Endodermal cell (in vitro differentiated cells): ENCODE measurements at regions not wholly inside any gene's neighbourhood (a gene's known extent, or its start where the extent isn't known, plus 50 kb on each side); places are given as distances from the start of the nearest gene placed in this dataset.

Source experiments
- DNase-seq: peaks from one replicate; pipeline ENCODE4 v3.0.0-alpha.2; 2017
- H3K27ac ChIP-seq: 2 replicates; pipeline ENCODE4 v1.5.1; 2013; ENCODE audit warnings: mild to moderate bottlenecking, low read depth, low read length, moderate library complexity
- H3K27me3 ChIP-seq: 2 replicates; pipeline ENCODE4 v1.6.1; 2013; ENCODE audit warnings: mild to moderate bottlenecking, low read length, moderate library complexity; ENCODE audit not compliant: insufficient read depth, control insufficient read depth, poor library complexity, severe bottlenecking
- H3K36me3 ChIP-seq: 2 replicates; pipeline ENCODE4 v1.7.0; 2013; ENCODE audit warnings: mild to moderate bottlenecking, low read length, moderate library complexity; ENCODE audit not compliant: control insufficient read depth, insufficient read depth
- H3K4me1 ChIP-seq: one replicate; pipeline ENCODE4 v1.7.0; 2013; ENCODE audit warnings: low read length; ENCODE audit not compliant: control insufficient read depth, insufficient read depth
- H3K4me3 ChIP-seq: 2 replicates; pipeline ENCODE4 v1.5.1; 2013; ENCODE audit warnings: mild to moderate bottlenecking, low read length, moderate library complexity
- H3K9ac ChIP-seq: 2 replicates; pipeline ENCODE4 v1.6.1; 2013; ENCODE audit warnings: mild to moderate bottlenecking, low read length, moderate library complexity; ENCODE audit not compliant: poor library complexity, severe bottlenecking; ENCODE audit errors: extremely low read depth
- H3K9me3 ChIP-seq: 2 replicates; pipeline ENCODE4 v1.6.1; 2013; ENCODE audit warnings: mild to moderate bottlenecking, low read length, moderate library complexity; ENCODE audit not compliant: control insufficient read depth
- H3K27ac Mint-ChIP-seq: 2 replicates; pipeline ENCODE4 v1.8.0; 2020; ENCODE audit warnings: mixed read lengths
- H3K27me3 Mint-ChIP-seq: 2 replicates; pipeline ENCODE4 v1.8.0; 2021; ENCODE audit warnings: mild to moderate bottlenecking, mixed read lengths; ENCODE audit not compliant: insufficient read depth
- H3K36me3 Mint-ChIP-seq: 2 replicates; pipeline ENCODE4 v1.8.0; 2020; ENCODE audit warnings: low read depth, mixed read lengths
- H3K4me1 Mint-ChIP-seq: 2 replicates; pipeline ENCODE4 v1.8.0; 2020; ENCODE audit warnings: mixed read lengths
- H3K4me3 Mint-ChIP-seq: 2 replicates; pipeline ENCODE4 v1.8.0; 2020; ENCODE audit warnings: mild to moderate bottlenecking, moderate library complexity, mixed read lengths
- H3K9me3 Mint-ChIP-seq: 2 replicates; pipeline ENCODE4 v1.8.0; 2020; ENCODE audit warnings: mild to moderate bottlenecking, mixed read lengths
- CTCF ChIP-seq: fragments of 200-600 bp; sonication (generic); conservative IDR thresholded peaks from 2 replicates; pipeline ENCODE4 v1.5.0; 2021; ENCODE audit warnings: antibody characterized with exemption, mild to moderate bottlenecking
- WGBS, 2 experiments: methylation state at CpG; one replicate each; pipeline versions ENCODE4 v1.1.5 to v1.1.7; 2013; ENCODE audit warnings: missing lambda C conversion rate in 2 of 2, mixed read lengths in 1 of 2; ENCODE audit not compliant: insufficient coverage in 1 of 2, insufficient read length in 1 of 2; 5-methylcytosine and 5-hydroxymethylcytosine counted together

DNA sequence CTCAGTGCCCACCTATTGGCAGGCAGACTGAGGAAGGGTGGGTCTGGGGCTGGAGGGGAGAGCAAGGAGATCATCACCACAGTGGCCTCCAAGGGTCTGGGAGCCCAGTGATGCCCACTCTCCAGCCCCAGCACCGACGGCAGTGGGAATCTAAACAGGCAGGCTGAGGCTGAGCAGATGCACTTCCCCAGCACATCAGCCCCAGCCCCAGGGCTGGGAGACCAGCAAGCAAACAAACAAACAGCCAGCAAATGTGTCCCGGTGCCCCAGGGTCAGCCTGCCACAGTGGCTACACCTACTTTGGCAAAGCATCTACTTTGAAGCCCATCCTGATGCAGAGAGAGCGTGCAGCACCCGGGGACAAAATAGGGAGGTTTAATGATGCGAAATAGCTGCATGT lies 216.3 kb upstream of the ZC3H12A start:
- H3K27me3 ChIP-seq, result no peaks in the 10 kb centered on the region
- WGBS, 2 experiments, result 70 to 84% methylated on average over 5 to 6 of the region's 6 CpGs
- TF ChIP-seq CTCF, result no peak
- no peak for DNase-seq
- H3K9ac ChIP-seq, result no peak overlapping the region
- H3K36me3 ChIP-seq, result no peaks in the 10 kb centered on the region
- H3K4me1 ChIP-seq, result no peaks in the 10 kb centered on the region
- Mint-ChIP-seq H3K27me3 (peaks cover 14% of the 10 kb centered on the region), H3K36me3 (no peaks in the 10 kb centered on the region), H3K4me3 (no peak overlapping the region), H3K27ac (no peak overlapping the region), H3K9me3 (no peaks in the 10 kb centered on the region), H3K4me1 (peaks cover 19% of the 10 kb centered on the region)
- no peak overlapping the region for H3K4me3 ChIP-seq
- H3K9me3 ChIP-seq, result no peaks in the 10 kb centered on the region
- no peak overlapping the region for H3K27ac ChIP-seq

- no peak for DNase-seq
- Mint-ChIP-seq H3K4me1 (peaks cover 19% of the 10 kb centered on the region), H3K36me3 (no peaks in the 10 kb centered on the region), H3K4me3 (no peak overlapping the region), H3K9me3 (no peaks in the 10 kb centered on the region), H3K27ac (no peak overlapping the region), H3K27me3 (peaks cover 14% of the 10 kb centered on the region)
- no peak overlapping the region for H3K9ac ChIP-seq
- WGBS, 2 experiments, result 70 to 73% methylated on average over 2 of the region's 2 CpGs
- no peak overlapping the region for H3K4me3 ChIP-seq
- no peaks in the 10 kb centered on the region for H3K27me3 ChIP-seq
- H3K4me1 ChIP-seq, result no peaks in the 10 kb centered on the region
- H3K27ac ChIP-seq, result no peak overlapping the region
- no peaks in the 10 kb centered on the region for H3K36me3 ChIP-seq
- TF ChIP-seq CTCF, result no peak
- no peaks in the 10 kb centered on the region for H3K9me3 ChIP-seq
These were observed 215.4 kb upstream of the ZC3H12A start for GRCh38 chr1:37259019-37259418.

DNA sequence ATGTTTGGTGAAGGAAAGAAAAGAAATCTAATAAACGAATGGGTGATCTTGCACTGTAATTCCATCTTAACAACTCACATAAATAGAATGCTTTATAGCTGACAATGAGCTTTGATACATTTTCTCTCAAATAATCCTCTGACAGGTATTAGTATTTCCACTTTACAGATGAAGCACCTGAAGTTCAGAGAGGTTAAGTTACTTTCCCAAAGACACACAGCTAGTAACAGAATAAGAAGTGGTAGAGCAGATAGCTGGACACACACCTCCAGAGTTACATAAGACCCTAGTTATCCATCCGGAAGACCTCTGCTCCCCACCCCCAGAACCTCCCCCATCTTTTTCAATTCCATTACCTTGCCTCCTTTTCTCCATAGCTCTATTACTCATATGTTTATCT lies 213.3 kb upstream of the ZC3H12A start:
- 80 to 85% methylated on average over 1 of the region's 2 CpGs for WGBS, 2 experiments
- H3K4me1 ChIP-seq, result no peaks in the 10 kb centered on the region
- Mint-ChIP-seq H3K9me3 (no peaks in the 10 kb centered on the region), H3K27me3 (peaks cover 10% of the 10 kb centered on the region), H3K4me3 (no peak overlapping the region), H3K27ac (no peak overlapping the region), H3K36me3 (no peaks in the 10 kb centered on the region), H3K4me1 (peaks cover 12% of the 10 kb centered on the region)
- no peaks in the 10 kb centered on the region for H3K36me3 ChIP-seq
- H3K4me3 ChIP-seq, result no peak overlapping the region
- DNase-seq, result no peak
- H3K27ac ChIP-seq, result no peak overlapping the region
- H3K9me3 ChIP-seq, result no peaks in the 10 kb centered on the region
- no peak for TF ChIP-seq CTCF
- no peaks in the 10 kb centered on the region for H3K27me3 ChIP-seq
- no peak overlapping the region for H3K9ac ChIP-seq
